ENCODE measurements at regions not wholly inside any gene's neighbourhood (a gene's known extent, or its start where the extent isn't known, plus 50 kb on each side); places are given as distances from the start of the nearest gene placed in this dataset.

GRCh38 chr3:181431748-181432147 lies 280.0 kb upstream of the SOX2 start:
- Histone ChIP-seq H3K4me3 (ENCODE audit: low read length) (no peak overlapping the region), H3K9me3 (ENCODE audit: control insufficient read depth, low read length) (no peaks in the 10 kb centered on the region), H3K27me3 (replicated peaks; ENCODE audit: control insufficient read depth, insufficient read depth, low read length) (no peaks in the 10 kb centered on the region), H3K4me1 (ENCODE audit: control insufficient read depth, insufficient read depth, low read length) (no peaks in the 10 kb centered on the region), H3K36me3 (ENCODE audit: control insufficient read depth, insufficient read depth, low read length, severe bottlenecking) (no peaks in the 10 kb centered on the region), H3K9ac (ENCODE audit: low read length) (no peak overlapping the region)
- DNase-seq (ENCODE audit: low read depth), result no peak

- DNase-seq (ENCODE audit: low read depth), result no peak
Observed at GRCh38 chr3:181425074-181425473, 286.7 kb upstream of the SOX2 start.

GRCh38 chr3:181418233-181418632 lies 293.5 kb upstream of the SOX2 start:
- Histone ChIP-seq H3K27me3 (replicated peaks; ENCODE audit: control insufficient read depth, insufficient read depth, low read length) (no peaks in the 10 kb centered on the region), H3K9me3 (ENCODE audit: control insufficient read depth, low read length) (no peaks in the 10 kb centered on the region), H3K36me3 (ENCODE audit: control insufficient read depth, insufficient read depth, low read length, severe bottlenecking) (no peaks in the 10 kb centered on the region), H3K4me3 (ENCODE audit: low read length) (no peak overlapping the region), H3K4me1 (ENCODE audit: control insufficient read depth, insufficient read depth, low read length) (no peaks in the 10 kb centered on the region), H3K9ac (ENCODE audit: low read length) (no peak overlapping the region)
- DNase-seq (ENCODE audit: low read depth), result no peak

More at GRCh38 chr3:181425074-181425473, 286.7 kb upstream of the SOX2 start:
- Histone ChIP-seq H3K9ac (ENCODE audit: low read length) (no peak overlapping the region), H3K4me3 (ENCODE audit: low read length) (no peak overlapping the region), H3K36me3 (ENCODE audit: control insufficient read depth, insufficient read depth, low read length, severe bottlenecking) (no peaks in the 10 kb centered on the region), H3K4me1 (ENCODE audit: control insufficient read depth, insufficient read depth, low read length) (no peaks in the 10 kb centered on the region), H3K9me3 (ENCODE audit: control insufficient read depth, low read length) (no peaks in the 10 kb centered on the region), H3K27me3 (replicated peaks; ENCODE audit: control insufficient read depth, insufficient read depth, low read length) (no peaks in the 10 kb centered on the region)

- Histone ChIP-seq H3K36me3 (ENCODE audit: control insufficient read depth, insufficient read depth, low read length, severe bottlenecking) (no peaks in the 10 kb centered on the region), H3K4me3 (ENCODE audit: low read length) (no peak overlapping the region), H3K9me3 (ENCODE audit: control insufficient read depth, low read length) (no peaks in the 10 kb centered on the region), H3K27me3 (replicated peaks; ENCODE audit: control insufficient read depth, insufficient read depth, low read length) (no peaks in the 10 kb centered on the region), H3K4me1 (ENCODE audit: control insufficient read depth, insufficient read depth, low read length) (no peaks in the 10 kb centered on the region), H3K9ac (ENCODE audit: low read length) (no peak overlapping the region)
- no peak for DNase-seq (ENCODE audit: low read depth)
Observed at GRCh38 chr3:181417748-181418147, 294.0 kb upstream of the SOX2 start.

- DNase-seq (ENCODE audit: low read depth), result no peak
- Histone ChIP-seq H3K4me1 (ENCODE audit: control insufficient read depth, insufficient read depth, low read length) (no peaks in the 10 kb centered on the region), H3K9me3 (ENCODE audit: control insufficient read depth, low read length) (no peaks in the 10 kb centered on the region), H3K4me3 (ENCODE audit: low read length) (no peak overlapping the region), H3K36me3 (ENCODE audit: control insufficient read depth, insufficient read depth, low read length, severe bottlenecking) (no peaks in the 10 kb centered on the region), H3K9ac (ENCODE audit: low read length) (no peak overlapping the region), H3K27me3 (replicated peaks; ENCODE audit: control insufficient read depth, insufficient read depth, low read length) (no peaks in the 10 kb centered on the region)
Observed at GRCh38 chr3:181410870-181411269, 300.9 kb upstream of the SOX2 start.

- no peak overlapping the region for H3K4me3 ChIP-seq (ENCODE audit: low read length)
- no peak for DNase-seq (ENCODE audit: low read depth)
- no peaks in the 10 kb centered on the region for H3K36me3 ChIP-seq (ENCODE audit: control insufficient read depth, insufficient read depth, low read length, severe bottlenecking)
- H3K27me3 ChIP-seq (replicated peaks; ENCODE audit: control insufficient read depth, insufficient read depth, low read length), result no peaks in the 10 kb centered on the region
- H3K4me1 ChIP-seq (ENCODE audit: control insufficient read depth, insufficient read depth, low read length), result peaks cover 8% of the 10 kb centered on the region
- H3K9me3 ChIP-seq (ENCODE audit: control insufficient read depth, low read length), result no peaks in the 10 kb centered on the region
- no peak overlapping the region for H3K9ac ChIP-seq (ENCODE audit: low read length)
Observed at GRCh38 chr3:181403876-181404660, 307.7 kb upstream of the SOX2 start.

GRCh38 chr3:181402347-181402746 lies 309.4 kb upstream of the SOX2 start:
- Histone ChIP-seq H3K9me3 (ENCODE audit: control insufficient read depth, low read length) (no peaks in the 10 kb centered on the region), H3K4me3 (ENCODE audit: low read length) (no peak overlapping the region), H3K9ac (ENCODE audit: low read length) (no peak overlapping the region), H3K4me1 (ENCODE audit: control insufficient read depth, insufficient read depth, low read length) (peaks cover 8% of the 10 kb centered on the region), H3K27me3 (replicated peaks; ENCODE audit: control insufficient read depth, insufficient read depth, low read length) (no peaks in the 10 kb centered on the region), H3K36me3 (ENCODE audit: control insufficient read depth, insufficient read depth, low read length, severe bottlenecking) (no peaks in the 10 kb centered on the region)
- no peak for DNase-seq (ENCODE audit: low read depth)

GRCh38 chr3:181384970-181385369 lies 326.8 kb upstream of the SOX2 start:
- no peak overlapping the region for H3K9ac ChIP-seq (ENCODE audit: low read length)
- no peaks in the 10 kb centered on the region for H3K4me1 ChIP-seq (ENCODE audit: control insufficient read depth, insufficient read depth, low read length)
- H3K27me3 ChIP-seq (replicated peaks; ENCODE audit: control insufficient read depth, insufficient read depth, low read length), result no peaks in the 10 kb centered on the region
- H3K4me3 ChIP-seq (ENCODE audit: low read length), result no peak overlapping the region
- H3K9me3 ChIP-seq (ENCODE audit: control insufficient read depth, low read length), result no peaks in the 10 kb centered on the region
- no peak for DNase-seq (ENCODE audit: low read depth)
- H3K36me3 ChIP-seq (ENCODE audit: control insufficient read depth, insufficient read depth, low read length, severe bottlenecking), result no peaks in the 10 kb centered on the region

- Histone ChIP-seq H3K36me3 (ENCODE audit: control insufficient read depth, insufficient read depth, low read length, severe bottlenecking) (no peaks in the 10 kb centered on the region), H3K9me3 (ENCODE audit: control insufficient read depth, low read length) (no peaks in the 10 kb centered on the region), H3K4me3 (ENCODE audit: low read length) (no peak overlapping the region), H3K27me3 (replicated peaks; ENCODE audit: control insufficient read depth, insufficient read depth, low read length) (no peaks in the 10 kb centered on the region), H3K4me1 (ENCODE audit: control insufficient read depth, insufficient read depth, low read length) (no peaks in the 10 kb centered on the region), H3K9ac (ENCODE audit: low read length) (no peak overlapping the region)
- no peak for DNase-seq (ENCODE audit: low read depth)
Observed at GRCh38 chr3:181383760-181384159, 328.0 kb upstream of the SOX2 start.

GRCh38 chr3:181383201-181383600 lies 328.5 kb upstream of the SOX2 start:
- Histone ChIP-seq H3K36me3 (ENCODE audit: control insufficient read depth, insufficient read depth, low read length, severe bottlenecking) (no peaks in the 10 kb centered on the region), H3K9ac (ENCODE audit: low read length) (no peak overlapping the region), H3K4me3 (ENCODE audit: low read length) (no peak overlapping the region), H3K4me1 (ENCODE audit: control insufficient read depth, insufficient read depth, low read length) (no peaks in the 10 kb centered on the region), H3K27me3 (replicated peaks; ENCODE audit: control insufficient read depth, insufficient read depth, low read length) (no peaks in the 10 kb centered on the region), H3K9me3 (ENCODE audit: control insufficient read depth, low read length) (no peaks in the 10 kb centered on the region)
- no peak for DNase-seq (ENCODE audit: low read depth)

GRCh38 chr3:181382656-181383055 lies 329.1 kb upstream of the SOX2 start:
- H3K36me3 ChIP-seq (ENCODE audit: control insufficient read depth, insufficient read depth, low read length, severe bottlenecking), result no peaks in the 10 kb centered on the region
- no peaks in the 10 kb centered on the region for H3K27me3 ChIP-seq (replicated peaks; ENCODE audit: control insufficient read depth, insufficient read depth, low read length)
- no peak overlapping the region for H3K4me3 ChIP-seq (ENCODE audit: low read length)
- DNase-seq (ENCODE audit: low read depth), result no peak
- no peaks in the 10 kb centered on the region for H3K9me3 ChIP-seq (ENCODE audit: control insufficient read depth, low read length)
- H3K4me1 ChIP-seq (ENCODE audit: control insufficient read depth, insufficient read depth, low read length), result no peaks in the 10 kb centered on the region
- no peak overlapping the region for H3K9ac ChIP-seq (ENCODE audit: low read length)

GRCh38 chr3:181379278-181379677 lies 332.4 kb upstream of the SOX2 start:
- no peaks in the 10 kb centered on the region for H3K36me3 ChIP-seq (ENCODE audit: control insufficient read depth, insufficient read depth, low read length, severe bottlenecking)

More at GRCh38 chr3:181379278-181379677, 332.4 kb upstream of the SOX2 start:
- Histone ChIP-seq H3K9me3 (ENCODE audit: control insufficient read depth, low read length) (no peaks in the 10 kb centered on the region), H3K4me3 (ENCODE audit: low read length) (no peak overlapping the region), H3K4me1 (ENCODE audit: control insufficient read depth, insufficient read depth, low read length) (no peaks in the 10 kb centered on the region), H3K27me3 (replicated peaks; ENCODE audit: control insufficient read depth, insufficient read depth, low read length) (no peaks in the 10 kb centered on the region), H3K9ac (ENCODE audit: low read length) (no peak overlapping the region)
- no peak for DNase-seq (ENCODE audit: low read depth)

All from adipocyte (in vitro differentiated cells).